GM19372 (cell line): ENCODE measurements at regions not wholly inside any gene's neighbourhood (a gene's known extent, or its start where the extent isn't known, plus 50 kb on each side); places are given as distances from the start of the nearest gene placed in this dataset.

ENCODE experiments used
- ATAC-seq: cut with Tn5 transposase; IDR thresholded peaks from one replicate; pipeline ENCODE4 v1.9.1; 2021; ENCODE audit warnings: mild to moderate bottlenecking, low read depth, moderate library complexity; ENCODE audit not compliant: unreplicated experiment

GRCh38 chr15:26378304-26378703, 394.6 kb downstream of the GABRB3 start:
- no peak for ATAC-seq

- ATAC-seq = no peak
Observed at GRCh38 chr15:26376243-26376642, 396.6 kb downstream of the GABRB3 start.

GRCh38 chr15:26374806-26375205, 398.1 kb downstream of the GABRB3 start:
- no peak for ATAC-seq

GRCh38 chr15:26372706-26373105, 400.2 kb downstream of the GABRB3 start:
- ATAC-seq = no peak

GRCh38 chr15:26365077-26365476, 407.8 kb downstream of the GABRB3 start:
- ATAC-seq = no peak

- ATAC-seq = no peak
Observed at GRCh38 chr15:26359855-26360254, 413.0 kb downstream of the GABRB3 start.

GRCh38 chr15:26358708-26359107, 414.2 kb downstream of the GABRB3 start:
- no peak for ATAC-seq

- no peak for ATAC-seq
Observed at GRCh38 chr15:26357653-26358052, 415.2 kb downstream of the GABRB3 start.

- no peak for ATAC-seq
Observed at GRCh38 chr15:26355472-26356074, 417.3 kb downstream of the GABRB3 start.

- no peak for ATAC-seq
Observed at GRCh38 chr15:26352909-26353308, 420.0 kb downstream of the GABRB3 start.

GRCh38 chr15:26352406-26352805, 420.5 kb downstream of the GABRB3 start:
- no peak for ATAC-seq

GRCh38 chr15:26325495-26325894, 447.4 kb downstream of the GABRB3 start:
- no peak for ATAC-seq

- ATAC-seq = no peak
Observed at GRCh38 chr15:26323566-26323965, 449.3 kb downstream of the GABRB3 start.

- no peak for ATAC-seq
Observed at GRCh38 chr15:26318689-26319088, 454.2 kb downstream of the GABRB3 start.

- ATAC-seq = no peak
Observed at GRCh38 chr15:26314577-26314976, 451.4 kb upstream of the ATP10A start.

GRCh38 chr15:26311710-26312236, 448.6 kb upstream of the ATP10A start:
- no peak for ATAC-seq

GRCh38 chr15:26298659-26299170, 435.6 kb upstream of the ATP10A start:
- ATAC-seq = no peak

- no peak for ATAC-seq
Observed at GRCh38 chr15:26298010-26298658, 435.0 kb upstream of the ATP10A start.

- no peak for ATAC-seq
Observed at GRCh38 chr15:26295336-26296085, 432.4 kb upstream of the ATP10A start.

- ATAC-seq = no peak
Observed at GRCh38 chr15:26294059-26294689, 431.0 kb upstream of the ATP10A start.

- no peak for ATAC-seq
Observed at GRCh38 chr15:26287381-26287780, 424.3 kb upstream of the ATP10A start.
